ENCODE measurements at regions not wholly inside any gene's neighbourhood (a gene's known extent, or its start where the extent isn't known, plus 50 kb on each side); places are given as distances from the start of the nearest gene placed in this dataset.

GRCh38 chr4:189765301-189765700 lies 175.4 kb upstream of the FRG1 start:
- Histone ChIP-seq H3K27me3 (ENCODE audit: control insufficient read depth, insufficient read depth, low read length) (no peaks in the 10 kb centered on the region), H3K36me3 (ENCODE audit: control insufficient read depth, insufficient read depth, low read length) (no peaks in the 10 kb centered on the region), H3K27ac (ENCODE audit: low read length) (no peak overlapping the region), H3K4me3 (ENCODE audit: low read length) (no peak overlapping the region), H3K9me3 (ENCODE audit: control insufficient read depth, low read depth, low read length) (no peaks in the 10 kb centered on the region), H3K4me1 (ENCODE audit: control insufficient read depth, insufficient read depth, low read length) (no peaks in the 10 kb centered on the region)
- no CpG with 5 or more reads among the region's 10 CpGs for WGBS (ENCODE audit: insufficient coverage, low lambda C conversion rate)
- no peak for DNase-seq

- Histone ChIP-seq H3K4me3 (ENCODE audit: low read length) (no peak overlapping the region), H3K36me3 (ENCODE audit: control insufficient read depth, insufficient read depth, low read length) (no peaks in the 10 kb centered on the region), H3K27ac (ENCODE audit: low read length) (no peak overlapping the region), H3K27me3 (ENCODE audit: control insufficient read depth, insufficient read depth, low read length) (no peaks in the 10 kb centered on the region), H3K9me3 (ENCODE audit: control insufficient read depth, low read depth, low read length) (no peaks in the 10 kb centered on the region), H3K4me1 (ENCODE audit: control insufficient read depth, insufficient read depth, low read length) (no peaks in the 10 kb centered on the region)
- DNase-seq = no peak
- WGBS (ENCODE audit: insufficient coverage, low lambda C conversion rate) = 100% methylated on average over 1 of the region's 6 CpGs
These were observed 174.9 kb upstream of the FRG1 start for GRCh38 chr4:189765736-189766135.

- Histone ChIP-seq H3K27ac (ENCODE audit: low read length) (no peak overlapping the region), H3K4me1 (ENCODE audit: control insufficient read depth, insufficient read depth, low read length) (no peaks in the 10 kb centered on the region), H3K9me3 (ENCODE audit: control insufficient read depth, low read depth, low read length) (no peaks in the 10 kb centered on the region), H3K36me3 (ENCODE audit: control insufficient read depth, insufficient read depth, low read length) (no peaks in the 10 kb centered on the region), H3K4me3 (ENCODE audit: low read length) (no peak overlapping the region), H3K27me3 (ENCODE audit: control insufficient read depth, insufficient read depth, low read length) (no peaks in the 10 kb centered on the region)
- DNase-seq = no peak
- WGBS (ENCODE audit: insufficient coverage, low lambda C conversion rate) = 100% methylated on average over 1 of the region's 4 CpGs
These were observed 172.7 kb upstream of the FRG1 start for GRCh38 chr4:189767941-189768340.

- WGBS (ENCODE audit: insufficient coverage, low lambda C conversion rate) = 88% methylated on average over 3 of the region's 9 CpGs
- Histone ChIP-seq H3K9me3 (ENCODE audit: control insufficient read depth, low read depth, low read length) (no peaks in the 10 kb centered on the region), H3K4me3 (ENCODE audit: low read length) (no peak overlapping the region), H3K4me1 (ENCODE audit: control insufficient read depth, insufficient read depth, low read length) (no peaks in the 10 kb centered on the region), H3K36me3 (ENCODE audit: control insufficient read depth, insufficient read depth, low read length) (no peaks in the 10 kb centered on the region), H3K27ac (ENCODE audit: low read length) (no peak overlapping the region), H3K27me3 (ENCODE audit: control insufficient read depth, insufficient read depth, low read length) (no peaks in the 10 kb centered on the region)
- DNase-seq = no peak
These were observed 171.5 kb upstream of the FRG1 start for GRCh38 chr4:189769131-189769530.

- Histone ChIP-seq H3K4me1 (ENCODE audit: control insufficient read depth, insufficient read depth, low read length) (no peaks in the 10 kb centered on the region), H3K9me3 (ENCODE audit: control insufficient read depth, low read depth, low read length) (no peaks in the 10 kb centered on the region), H3K4me3 (ENCODE audit: low read length) (no peak overlapping the region), H3K36me3 (ENCODE audit: control insufficient read depth, insufficient read depth, low read length) (no peaks in the 10 kb centered on the region), H3K27me3 (ENCODE audit: control insufficient read depth, insufficient read depth, low read length) (no peaks in the 10 kb centered on the region), H3K27ac (ENCODE audit: low read length) (no peak overlapping the region)
- no peak for DNase-seq
- WGBS (ENCODE audit: insufficient coverage, low lambda C conversion rate) = 100% methylated on average over 1 of the region's 11 CpGs
These were observed 168.8 kb upstream of the FRG1 start for GRCh38 chr4:189771696-189772361.

GRCh38 chr4:189773909-189774308 lies 166.8 kb upstream of the FRG1 start:
- H3K9me3 ChIP-seq (ENCODE audit: control insufficient read depth, low read depth, low read length) = no peaks in the 10 kb centered on the region
- WGBS (ENCODE audit: insufficient coverage, low lambda C conversion rate) = 67% methylated on average over 1 of the region's 6 CpGs
- no peaks in the 10 kb centered on the region for H3K36me3 ChIP-seq (ENCODE audit: control insufficient read depth, insufficient read depth, low read length)
- no peak overlapping the region for H3K4me3 ChIP-seq (ENCODE audit: low read length)
- no peak overlapping the region for H3K27ac ChIP-seq (ENCODE audit: low read length)
- DNase-seq = no peak
- no peaks in the 10 kb centered on the region for H3K27me3 ChIP-seq (ENCODE audit: control insufficient read depth, insufficient read depth, low read length)
- no peaks in the 10 kb centered on the region for H3K4me1 ChIP-seq (ENCODE audit: control insufficient read depth, insufficient read depth, low read length)

GRCh38 chr4:189779281-189779980 lies 161.2 kb upstream of the FRG1 start:
- H3K27me3 ChIP-seq (ENCODE audit: control insufficient read depth, insufficient read depth, low read length) = no peaks in the 10 kb centered on the region
- no peaks in the 10 kb centered on the region for H3K4me1 ChIP-seq (ENCODE audit: control insufficient read depth, insufficient read depth, low read length)
- 94% methylated on average over 5 of the region's 7 CpGs for WGBS (ENCODE audit: insufficient coverage, low lambda C conversion rate)
- H3K4me3 ChIP-seq (ENCODE audit: low read length) = no peak overlapping the region
- no peaks in the 10 kb centered on the region for H3K36me3 ChIP-seq (ENCODE audit: control insufficient read depth, insufficient read depth, low read length)
- no peak overlapping the region for H3K27ac ChIP-seq (ENCODE audit: low read length)
- DNase-seq = no peak
- H3K9me3 ChIP-seq (ENCODE audit: control insufficient read depth, low read depth, low read length) = no peaks in the 10 kb centered on the region

- no CpG with 5 or more reads among the region's 5 CpGs for WGBS (ENCODE audit: insufficient coverage, low lambda C conversion rate)
- Histone ChIP-seq H3K27ac (ENCODE audit: low read length) (no peak overlapping the region), H3K4me1 (ENCODE audit: control insufficient read depth, insufficient read depth, low read length) (no peaks in the 10 kb centered on the region), H3K4me3 (ENCODE audit: low read length) (no peak overlapping the region), H3K27me3 (ENCODE audit: control insufficient read depth, insufficient read depth, low read length) (no peaks in the 10 kb centered on the region), H3K36me3 (ENCODE audit: control insufficient read depth, insufficient read depth, low read length) (no peaks in the 10 kb centered on the region), H3K9me3 (ENCODE audit: control insufficient read depth, low read depth, low read length) (no peaks in the 10 kb centered on the region)
- no peak for DNase-seq
These were observed 160.3 kb upstream of the FRG1 start for GRCh38 chr4:189780391-189780790.

- Histone ChIP-seq H3K4me3 (ENCODE audit: low read length) (no peak overlapping the region), H3K4me1 (ENCODE audit: control insufficient read depth, insufficient read depth, low read length) (no peaks in the 10 kb centered on the region), H3K27ac (ENCODE audit: low read length) (no peak overlapping the region), H3K27me3 (ENCODE audit: control insufficient read depth, insufficient read depth, low read length) (no peaks in the 10 kb centered on the region), H3K9me3 (ENCODE audit: control insufficient read depth, low read depth, low read length) (no peaks in the 10 kb centered on the region), H3K36me3 (ENCODE audit: control insufficient read depth, insufficient read depth, low read length) (no peaks in the 10 kb centered on the region)
- no peak for DNase-seq
These were observed 156.0 kb upstream of the FRG1 start for GRCh38 chr4:189784651-189785050.

- Histone ChIP-seq H3K36me3 (ENCODE audit: control insufficient read depth, insufficient read depth, low read length) (no peaks in the 10 kb centered on the region), H3K27me3 (ENCODE audit: control insufficient read depth, insufficient read depth, low read length) (no peaks in the 10 kb centered on the region), H3K4me1 (ENCODE audit: control insufficient read depth, insufficient read depth, low read length) (no peaks in the 10 kb centered on the region), H3K4me3 (ENCODE audit: low read length) (no peak overlapping the region), H3K27ac (ENCODE audit: low read length) (no peak overlapping the region), H3K9me3 (ENCODE audit: control insufficient read depth, low read depth, low read length) (no peaks in the 10 kb centered on the region)
- DNase-seq = no peak
- no CpG with 5 or more reads among the region's 5 CpGs for WGBS (ENCODE audit: insufficient coverage, low lambda C conversion rate)
These were observed 155.4 kb upstream of the FRG1 start for GRCh38 chr4:189785257-189785656.

GRCh38 chr4:189786447-189786846 lies 154.2 kb upstream of the FRG1 start:
- WGBS (ENCODE audit: insufficient coverage, low lambda C conversion rate) = no CpG with 5 or more reads among the region's 5 CpGs
- H3K36me3 ChIP-seq (ENCODE audit: control insufficient read depth, insufficient read depth, low read length) = no peaks in the 10 kb centered on the region
- H3K4me1 ChIP-seq (ENCODE audit: control insufficient read depth, insufficient read depth, low read length) = no peaks in the 10 kb centered on the region
- H3K27ac ChIP-seq (ENCODE audit: low read length) = no peak overlapping the region
- DNase-seq = no peak
- H3K9me3 ChIP-seq (ENCODE audit: control insufficient read depth, low read depth, low read length) = no peaks in the 10 kb centered on the region
- no peak overlapping the region for H3K4me3 ChIP-seq (ENCODE audit: low read length)
- no peaks in the 10 kb centered on the region for H3K27me3 ChIP-seq (ENCODE audit: control insufficient read depth, insufficient read depth, low read length)
